Adrenal gland (tissue), 5 donors: ENCODE measurements at regions not wholly inside any gene's neighbourhood (a gene's known extent, or its start where the extent isn't known, plus 50 kb on each side); places are given as distances from the start of the nearest gene placed in this dataset.

ENCODE experiments used
- POLR2A ChIP-seq, 2 donors: fragments of 450-650 bp; IDR thresholded peaks; one replicate each; pipeline ENCODE4 v1.6.1; 2017; ENCODE audit warnings: antibody characterized with exemption in 2 of 2, mild to moderate bottlenecking in 2 of 2, moderate library complexity in 1 of 2
- TF ChIP-seq, protein P1 (sequence below), 6 experiments: fragments of 450-650 bp in 4 of 6; fragments of 200-600 bp in 2 of 6; sonication (generic) in 1 of 6; IDR thresholded peaks; 1 replicate in 5 of 6; 2 replicates in 1 of 6; pipeline versions ENCODE4 v1.5.1 to v1.8.0; 2016 to 2021; ENCODE audit warnings: antibody characterized with exemption in 6 of 6, mild to moderate bottlenecking in 2 of 6, moderate library complexity in 1 of 6
- donor health status: DM: no; HTN: no; CAD: no.

DNA sequence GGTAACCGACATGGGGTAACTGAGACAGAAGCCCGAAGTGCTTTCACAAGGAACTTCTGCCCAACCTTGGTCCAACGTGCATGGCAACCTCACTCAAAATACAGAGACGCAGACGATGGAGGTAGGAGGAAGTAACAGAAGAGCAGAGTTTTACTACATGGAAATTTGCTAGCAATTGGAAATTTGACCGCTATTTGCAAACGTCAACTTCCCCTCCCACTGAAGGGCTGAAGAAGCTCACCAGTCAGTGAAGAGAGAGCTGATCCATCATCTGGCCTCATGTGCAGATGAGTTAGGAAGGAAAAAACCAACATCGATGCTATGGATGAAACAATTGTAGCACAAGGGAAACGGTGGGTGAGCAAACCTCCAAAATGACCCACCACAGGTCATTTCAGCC is 196.7 kb downstream of the RGS3 start:
- TF ChIP-seq, protein P1, sequence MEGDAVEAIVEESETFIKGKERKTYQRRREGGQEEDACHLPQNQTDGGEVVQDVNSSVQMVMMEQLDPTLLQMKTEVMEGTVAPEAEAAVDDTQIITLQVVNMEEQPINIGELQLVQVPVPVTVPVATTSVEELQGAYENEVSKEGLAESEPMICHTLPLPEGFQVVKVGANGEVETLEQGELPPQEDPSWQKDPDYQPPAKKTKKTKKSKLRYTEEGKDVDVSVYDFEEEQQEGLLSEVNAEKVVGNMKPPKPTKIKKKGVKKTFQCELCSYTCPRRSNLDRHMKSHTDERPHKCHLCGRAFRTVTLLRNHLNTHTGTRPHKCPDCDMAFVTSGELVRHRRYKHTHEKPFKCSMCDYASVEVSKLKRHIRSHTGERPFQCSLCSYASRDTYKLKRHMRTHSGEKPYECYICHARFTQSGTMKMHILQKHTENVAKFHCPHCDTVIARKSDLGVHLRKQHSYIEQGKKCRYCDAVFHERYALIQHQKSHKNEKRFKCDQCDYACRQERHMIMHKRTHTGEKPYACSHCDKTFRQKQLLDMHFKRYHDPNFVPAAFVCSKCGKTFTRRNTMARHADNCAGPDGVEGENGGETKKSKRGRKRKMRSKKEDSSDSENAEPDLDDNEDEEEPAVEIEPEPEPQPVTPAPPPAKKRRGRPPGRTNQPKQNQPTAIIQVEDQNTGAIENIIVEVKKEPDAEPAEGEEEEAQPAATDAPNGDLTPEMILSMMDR (IDR thresholded peaks at IDR 0.05) = no peak
- no peak for TF ChIP-seq POLR2A (IDR thresholded peaks at IDR 0.05)
